HEK293 (cell line): ENCODE measurements at regions not wholly inside any gene's neighbourhood (a gene's known extent, or its start where the extent isn't known, plus 50 kb on each side); places are given as distances from the start of the nearest gene placed in this dataset.

Experiments
- CTCF ChIA-PET: fragments of 350-600 bp; formaldehyde crosslinking; extraction: SDS; loops from one replicate; lab custom pipeline; 2021; ENCODE audit warnings: antibody characterized with exemption; lab: Yijun Ruan, JAX
- POLR2A ChIA-PET: fragments of 300-600 bp; formaldehyde crosslinking; extraction: SDS; loops from one replicate; lab custom pipeline; 2020; ENCODE audit warnings: antibody characterized with exemption, inconsistent platforms; lab: Yijun Ruan, JAX
- H3K27ac ChIP-seq: fragments of 200-500 bp; sonication (Bioruptor generic); 2 replicates; pipeline ENCODE4 v1.5.1; 2014; ENCODE audit warnings: low read depth, low read length, control low read depth, inconsistent platforms; ENCODE audit errors: extremely low read depth
- H3K36me3 ChIP-seq, 2 experiments: fragments of 200-500 bp in 1 of 2; sonication (Bioruptor generic) in 1 of 2; 1 replicate in 1 of 2; 2 replicates in 1 of 2; pipeline ENCODE4 v1.5.1; 2014 to 2017; ENCODE audit warnings: inconsistent platforms in 2 of 2, low read length in 2 of 2; ENCODE audit not compliant: control insufficient read depth in 2 of 2, insufficient read depth in 1 of 2
- H3K4me1 ChIP-seq: fragments of 200-500 bp; sonication (Bioruptor generic); 2 replicates; pipeline ENCODE4 v1.5.1; 2014; ENCODE audit warnings: mild to moderate bottlenecking, low read length, inconsistent platforms; ENCODE audit not compliant: control insufficient read depth, insufficient read depth
- H3K4me3 ChIP-seq: 2 replicates; pipeline ENCODE4 v1.5.1; 2011; ENCODE audit warnings: low read depth, mild to moderate bottlenecking, control low read depth, low read length, moderate library complexity
- H3K9me3 ChIP-seq: fragments of 200-500 bp; sonication (Bioruptor generic); 2 replicates; pipeline ENCODE4 v1.5.1; 2014; ENCODE audit warnings: low read depth, low read length, inconsistent platforms; ENCODE audit not compliant: control insufficient read depth, insufficient read depth
- KLF10 ChIP-seq: fragments of 450-650 bp; IDR thresholded peaks from 2 replicates; pipeline ENCODE4 v1.5.1; 2018; ENCODE audit warnings: missing biosample characterization, mild to moderate bottlenecking, missing genetic modification characterization
- KLF16 ChIP-seq: fragments of 450-650 bp; formaldehyde crosslinking; IDR thresholded peaks from 2 replicates; pipeline ENCODE4 v1.5.1; 2017; ENCODE audit warnings: missing biosample characterization, missing genetic modification characterization
- KLF9 ChIP-seq: fragments of 450-650 bp; formaldehyde crosslinking; IDR thresholded peaks from 2 replicates; pipeline ENCODE4 v1.5.1; 2016; ENCODE audit warnings: missing biosample characterization, missing genetic modification characterization, low read depth
- REPIN1 ChIP-seq: fragments of 450-650 bp; formaldehyde crosslinking; IDR thresholded peaks from 2 replicates; pipeline ENCODE4 v1.5.1; 2017; ENCODE audit warnings: missing biosample characterization, missing genetic modification characterization, low read depth
- ZBTB49 ChIP-seq: fragments of 450-650 bp; formaldehyde crosslinking; IDR thresholded peaks from 2 replicates; pipeline ENCODE4 v1.5.1; 2016; ENCODE audit warnings: missing biosample characterization, missing genetic modification characterization, low read depth
- ZNF350 ChIP-seq: fragments of 450-650 bp; formaldehyde crosslinking; IDR thresholded peaks from 2 replicates; pipeline ENCODE4 v1.5.0; 2017; ENCODE audit warnings: missing biosample characterization, mild to moderate bottlenecking, missing genetic modification characterization
- ZNF558 ChIP-seq: fragments of 450-650 bp; formaldehyde crosslinking; IDR thresholded peaks from 2 replicates; pipeline ENCODE4 v1.5.1; 2016; ENCODE audit warnings: missing biosample characterization, missing genetic modification characterization
- ZNF692 ChIP-seq: fragments of 450-650 bp; formaldehyde crosslinking; IDR thresholded peaks from 2 replicates; pipeline ENCODE4 v1.5.1; 2016; ENCODE audit warnings: missing biosample characterization, missing genetic modification characterization
- TF ChIP-seq, protein P1 (sequence below): fragments of 450-650 bp; formaldehyde crosslinking; IDR thresholded peaks from 2 replicates; pipeline ENCODE4 v1.5.1; 2016; ENCODE audit warnings: missing biosample characterization, missing genetic modification characterization, borderline replicate concordance
- TF ChIP-seq, protein P2 (sequence below): fragments of 450-650 bp; formaldehyde crosslinking; IDR thresholded peaks from 2 replicates; pipeline ENCODE4 v1.5.1; 2016; ENCODE audit warnings: missing biosample characterization, missing genetic modification characterization
- TF ChIP-seq, protein P3 (sequence below): fragments of 450-650 bp; formaldehyde crosslinking; IDR thresholded peaks from 2 replicates; pipeline ENCODE4 v1.5.1; 2016; ENCODE audit warnings: missing biosample characterization, missing genetic modification characterization
- TF ChIP-seq, protein P4 (sequence below): fragments of 450-650 bp; formaldehyde crosslinking; IDR thresholded peaks from 2 replicates; pipeline ENCODE4 v1.5.1; 2016; ENCODE audit warnings: missing biosample characterization, missing genetic modification characterization

GRCh38 chr5:128870373-128870772 is 94.9 kb upstream of the SLC27A6 start (continued):
- TF ChIP-seq, protein P1, sequence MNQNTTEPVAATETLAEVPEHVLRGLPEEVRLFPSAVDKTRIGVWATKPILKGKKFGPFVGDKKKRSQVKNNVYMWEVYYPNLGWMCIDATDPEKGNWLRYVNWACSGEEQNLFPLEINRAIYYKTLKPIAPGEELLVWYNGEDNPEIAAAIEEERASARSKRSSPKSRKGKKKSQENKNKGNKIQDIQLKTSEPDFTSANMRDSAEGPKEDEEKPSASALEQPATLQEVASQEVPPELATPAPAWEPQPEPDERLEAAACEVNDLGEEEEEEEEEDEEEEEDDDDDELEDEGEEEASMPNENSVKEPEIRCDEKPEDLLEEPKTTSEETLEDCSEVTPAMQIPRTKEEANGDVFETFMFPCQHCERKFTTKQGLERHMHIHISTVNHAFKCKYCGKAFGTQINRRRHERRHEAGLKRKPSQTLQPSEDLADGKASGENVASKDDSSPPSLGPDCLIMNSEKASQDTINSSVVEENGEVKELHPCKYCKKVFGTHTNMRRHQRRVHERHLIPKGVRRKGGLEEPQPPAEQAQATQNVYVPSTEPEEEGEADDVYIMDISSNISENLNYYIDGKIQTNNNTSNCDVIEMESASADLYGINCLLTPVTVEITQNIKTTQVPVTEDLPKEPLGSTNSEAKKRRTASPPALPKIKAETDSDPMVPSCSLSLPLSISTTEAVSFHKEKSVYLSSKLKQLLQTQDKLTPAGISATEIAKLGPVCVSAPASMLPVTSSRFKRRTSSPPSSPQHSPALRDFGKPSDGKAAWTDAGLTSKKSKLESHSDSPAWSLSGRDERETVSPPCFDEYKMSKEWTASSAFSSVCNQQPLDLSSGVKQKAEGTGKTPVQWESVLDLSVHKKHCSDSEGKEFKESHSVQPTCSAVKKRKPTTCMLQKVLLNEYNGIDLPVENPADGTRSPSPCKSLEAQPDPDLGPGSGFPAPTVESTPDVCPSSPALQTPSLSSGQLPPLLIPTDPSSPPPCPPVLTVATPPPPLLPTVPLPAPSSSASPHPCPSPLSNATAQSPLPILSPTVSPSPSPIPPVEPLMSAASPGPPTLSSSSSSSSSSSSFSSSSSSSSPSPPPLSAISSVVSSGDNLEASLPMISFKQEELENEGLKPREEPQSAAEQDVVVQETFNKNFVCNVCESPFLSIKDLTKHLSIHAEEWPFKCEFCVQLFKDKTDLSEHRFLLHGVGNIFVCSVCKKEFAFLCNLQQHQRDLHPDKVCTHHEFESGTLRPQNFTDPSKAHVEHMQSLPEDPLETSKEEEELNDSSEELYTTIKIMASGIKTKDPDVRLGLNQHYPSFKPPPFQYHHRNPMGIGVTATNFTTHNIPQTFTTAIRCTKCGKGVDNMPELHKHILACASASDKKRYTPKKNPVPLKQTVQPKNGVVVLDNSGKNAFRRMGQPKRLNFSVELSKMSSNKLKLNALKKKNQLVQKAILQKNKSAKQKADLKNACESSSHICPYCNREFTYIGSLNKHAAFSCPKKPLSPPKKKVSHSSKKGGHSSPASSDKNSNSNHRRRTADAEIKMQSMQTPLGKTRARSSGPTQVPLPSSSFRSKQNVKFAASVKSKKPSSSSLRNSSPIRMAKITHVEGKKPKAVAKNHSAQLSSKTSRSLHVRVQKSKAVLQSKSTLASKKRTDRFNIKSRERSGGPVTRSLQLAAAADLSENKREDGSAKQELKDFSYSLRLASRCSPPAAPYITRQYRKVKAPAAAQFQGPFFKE: no peak
- no peak for TF ChIP-seq KLF9 (tag by site-specific recombination)
- TF ChIP-seq, protein P2, sequence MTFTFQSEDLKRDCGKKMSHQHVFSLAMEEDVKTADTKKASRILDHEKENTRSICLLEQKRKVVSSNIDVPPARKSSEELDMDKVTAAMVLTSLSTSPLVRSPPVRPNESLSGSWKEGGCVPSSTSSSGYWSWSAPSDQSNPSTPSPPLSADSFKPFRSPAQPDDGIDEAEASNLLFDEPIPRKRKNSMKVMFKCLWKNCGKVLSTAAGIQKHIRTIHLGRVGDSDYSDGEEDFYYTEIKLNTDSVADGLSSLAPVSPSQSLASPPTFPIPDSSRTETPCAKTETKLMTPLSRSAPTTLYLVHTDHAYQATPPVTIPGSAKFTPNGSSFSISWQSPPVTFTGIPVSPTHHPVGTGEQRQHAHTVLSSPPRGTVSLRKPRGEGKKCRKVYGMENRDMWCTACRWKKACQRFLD: no peak

- TF ChIP-seq REPIN1 (tag by site-specific recombination) (no peak), ZNF350 (no peak), ZNF692 (tag by site-specific recombination) (no peak), ZBTB49 (tag by site-specific recombination) (no peak), KLF16 (tag by site-specific recombination) (no peak), ZNF558 (tag by site-specific recombination) (no peak), KLF10 (tag by site-specific recombination) (no peak)
- TF ChIP-seq, protein P3, sequence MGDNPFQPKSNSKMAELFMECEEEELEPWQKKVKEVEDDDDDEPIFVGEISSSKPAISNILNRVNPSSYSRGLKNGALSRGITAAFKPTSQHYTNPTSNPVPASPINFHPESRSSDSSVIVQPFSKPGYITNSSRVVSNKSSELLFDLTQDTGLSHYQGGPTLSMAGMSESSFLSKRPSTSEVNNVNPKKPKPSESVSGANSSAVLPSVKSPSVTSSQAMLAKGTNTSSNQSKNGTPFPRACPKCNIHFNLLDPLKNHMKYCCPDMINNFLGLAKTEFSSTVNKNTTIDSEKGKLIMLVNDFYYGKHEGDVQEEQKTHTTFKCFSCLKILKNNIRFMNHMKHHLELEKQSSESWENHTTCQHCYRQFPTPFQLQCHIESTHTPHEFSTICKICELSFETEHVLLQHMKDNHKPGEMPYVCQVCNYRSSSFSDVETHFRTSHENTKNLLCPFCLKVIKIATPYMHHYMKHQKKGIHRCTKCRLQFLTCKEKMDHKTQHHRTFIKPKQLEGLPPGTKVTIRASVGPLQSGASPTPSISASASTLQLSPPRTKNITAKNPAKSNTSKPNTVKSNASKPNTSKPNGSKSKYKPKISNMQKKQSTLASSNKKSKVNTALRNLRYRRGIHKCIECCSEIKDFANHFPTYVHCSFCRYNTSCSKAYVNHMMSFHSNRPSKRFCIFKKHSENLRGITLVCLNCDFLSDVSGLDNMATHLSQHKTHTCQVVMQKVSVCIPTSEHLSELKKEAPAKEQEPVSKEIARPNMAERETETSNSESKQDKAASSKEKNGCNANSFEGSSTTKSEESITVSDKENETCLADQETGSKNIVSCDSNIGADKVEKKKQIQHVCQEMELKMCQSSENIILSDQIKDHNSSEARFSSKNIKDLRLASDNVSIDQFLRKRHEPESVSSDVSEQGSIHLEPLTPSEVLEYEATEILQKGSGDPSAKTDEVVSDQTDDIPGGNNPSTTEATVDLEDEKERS (tag by site-specific recombination): no peak
- TF ChIP-seq, protein P4, sequence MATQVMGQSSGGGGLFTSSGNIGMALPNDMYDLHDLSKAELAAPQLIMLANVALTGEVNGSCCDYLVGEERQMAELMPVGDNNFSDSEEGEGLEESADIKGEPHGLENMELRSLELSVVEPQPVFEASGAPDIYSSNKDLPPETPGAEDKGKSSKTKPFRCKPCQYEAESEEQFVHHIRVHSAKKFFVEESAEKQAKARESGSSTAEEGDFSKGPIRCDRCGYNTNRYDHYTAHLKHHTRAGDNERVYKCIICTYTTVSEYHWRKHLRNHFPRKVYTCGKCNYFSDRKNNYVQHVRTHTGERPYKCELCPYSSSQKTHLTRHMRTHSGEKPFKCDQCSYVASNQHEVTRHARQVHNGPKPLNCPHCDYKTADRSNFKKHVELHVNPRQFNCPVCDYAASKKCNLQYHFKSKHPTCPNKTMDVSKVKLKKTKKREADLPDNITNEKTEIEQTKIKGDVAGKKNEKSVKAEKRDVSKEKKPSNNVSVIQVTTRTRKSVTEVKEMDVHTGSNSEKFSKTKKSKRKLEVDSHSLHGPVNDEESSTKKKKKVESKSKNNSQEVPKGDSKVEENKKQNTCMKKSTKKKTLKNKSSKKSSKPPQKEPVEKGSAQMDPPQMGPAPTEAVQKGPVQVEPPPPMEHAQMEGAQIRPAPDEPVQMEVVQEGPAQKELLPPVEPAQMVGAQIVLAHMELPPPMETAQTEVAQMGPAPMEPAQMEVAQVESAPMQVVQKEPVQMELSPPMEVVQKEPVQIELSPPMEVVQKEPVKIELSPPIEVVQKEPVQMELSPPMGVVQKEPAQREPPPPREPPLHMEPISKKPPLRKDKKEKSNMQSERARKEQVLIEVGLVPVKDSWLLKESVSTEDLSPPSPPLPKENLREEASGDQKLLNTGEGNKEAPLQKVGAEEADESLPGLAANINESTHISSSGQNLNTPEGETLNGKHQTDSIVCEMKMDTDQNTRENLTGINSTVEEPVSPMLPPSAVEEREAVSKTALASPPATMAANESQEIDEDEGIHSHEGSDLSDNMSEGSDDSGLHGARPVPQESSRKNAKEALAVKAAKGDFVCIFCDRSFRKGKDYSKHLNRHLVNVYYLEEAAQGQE (tag by site-specific recombination): no peak
- TF ChIP-seq, all 188 proteins: peak for 0
- CTCF ChIA-PET: no interaction called here
- no peak overlapping the region for H3K4me3 ChIP-seq
- no peaks in the 10 kb centered on the region for H3K4me1 ChIP-seq
- H3K27ac ChIP-seq: no peak overlapping the region
- POLR2A ChIA-PET: no interaction called here
- no peaks in the 10 kb centered on the region for H3K9me3 ChIP-seq
- H3K36me3 ChIP-seq: no peaks in the 10 kb centered on the region
Measured at GRCh38 chr5:128870923-128871322, 94.4 kb upstream of the SLC27A6 start.
